Neural progenitor cell (in vitro differentiated cells): ENCODE measurements at regions not wholly inside any gene's neighbourhood (a gene's known extent, or its start where the extent isn't known, plus 50 kb on each side); places are given as distances from the start of the nearest gene placed in this dataset.

Experiments used
- CTCF ChIP-seq: fragments of 200-600 bp; sonication (generic); IDR thresholded peaks from 2 replicates; pipeline ENCODE4 v1.5.1; 2017; ENCODE audit warnings: antibody characterized with exemption, mild to moderate bottlenecking
- EZH2 ChIP-seq: fragments of 200-600 bp; sonication (generic); IDR thresholded peaks from 2 replicates; pipeline ENCODE4 v1.6.1; 2017; ENCODE audit warnings: antibody characterized with exemption, mild to moderate bottlenecking, moderate library complexity
- EZH2phosphoT487 ChIP-seq: fragments of 200-600 bp; sonication (generic); IDR thresholded peaks from 2 replicates; pipeline ENCODE4 v1.6.1; 2017; ENCODE audit warnings: antibody characterized with exemption

GRCh38 chrX:51155566-51155965, 177.1 kb upstream of the NUDT10 start:
- no peak for TF ChIP-seq CTCF
- no peak for TF ChIP-seq EZH2
- no peak for TF ChIP-seq EZH2phosphoT487
